Endothelial cell of umbilical vein (primary cell): ENCODE measurements at regions not wholly inside any gene's neighbourhood (a gene's known extent, or its start where the extent isn't known, plus 50 kb on each side); places are given as distances from the start of the nearest gene placed in this dataset.

Experiments used
- CTCF ChIP-seq, 2 donors: IDR thresholded peaks; 1 replicate in 1 of 2; 2 replicates in 1 of 2; pipeline ENCODE4 v1.5.1; 2011; ENCODE audit warnings: low read length in 2 of 2, mild to moderate bottlenecking in 2 of 2, moderate library complexity in 2 of 2, control low read depth in 1 of 2, inconsistent platforms in 1 of 2, low read depth in 1 of 2; ENCODE audit not compliant: insufficient read depth in 1 of 2; ENCODE audit errors: extremely low read depth in 1 of 2
- MYC ChIP-seq: IDR thresholded peaks from one replicate; pipeline ENCODE4 v1.6.1; 2011; ENCODE audit warnings: mild to moderate bottlenecking, low read depth, low read length

- no peak for TF ChIP-seq CTCF (IDR thresholded peaks at IDR 0.05; ENCODE audit: extremely low read depth in 1 of 2, insufficient read depth in 1 of 2, low read depth in 1 of 2, low read length in 2 of 2)
- TF ChIP-seq MYC: no peak
Observed at GRCh38 chr13:48844676-48845075, 131.0 kb upstream of the FNDC3A start.
